BLaER1 treated with 17β-estradiol and CSF1 and Interleukin-3, amounts not matched to agents 10 nM and 100 nM (cell line): ENCODE measurements at regions not wholly inside any gene's neighbourhood (a gene's known extent, or its start where the extent isn't known, plus 50 kb on each side); places are given as distances from the start of the nearest gene placed in this dataset.

Source experiments
- H3K27ac ChIP-seq, 11 experiments: shearing (Covaris generic); formaldehyde crosslinking; 2 replicates each; pipeline ENCODE4 v1.8.1; 2022
- H3K27me3 ChIP-seq, 11 experiments: shearing (Covaris generic); formaldehyde crosslinking; 2 replicates each; pipeline ENCODE4 v1.8.1; 2022
- H3K36me3 ChIP-seq, 11 experiments: shearing (Covaris generic); formaldehyde crosslinking; 2 replicates each; pipeline ENCODE4 v1.8.1; 2022
- H3K4me1 ChIP-seq, 10 experiments: shearing (Covaris generic); formaldehyde crosslinking; 2 replicates each; pipeline ENCODE4 v1.8.1; 2022
- H3K4me2 ChIP-seq, 11 experiments: shearing (Covaris generic); formaldehyde crosslinking; 2 replicates each; pipeline ENCODE4 v1.8.1; 2022
- H3K4me3 ChIP-seq, 10 experiments: shearing (Covaris generic); formaldehyde crosslinking; 2 replicates each; pipeline ENCODE4 v1.8.1; 2022
- H3K9ac ChIP-seq, 11 experiments: shearing (Covaris generic); formaldehyde crosslinking; 2 replicates each; pipeline ENCODE4 v1.8.1; 2022
- H3K9me3 ChIP-seq, 11 experiments: shearing (Covaris generic); formaldehyde crosslinking; replicated peaks in 1 of 11; 2 replicates each; pipeline ENCODE4 v1.8.1; 2022
- H4K20me1 ChIP-seq, 11 experiments: shearing (Covaris generic); formaldehyde crosslinking; 2 replicates each; pipeline ENCODE4 v1.8.1; 2022
- Cebpa-rat ChIP-seq, 11 experiments: shearing (Covaris generic); IDR thresholded peaks; 2 replicates each; pipeline ENCODE4 v1.8.1; 2022

- H3K27ac ChIP-seq: no peak overlapping the region
- H3K9ac ChIP-seq: no peak overlapping the region
- no peak for TF ChIP-seq Cebpa-rat (IDR thresholded peaks at IDR 0.05)
- H3K9me3 ChIP-seq: no peaks in the 10 kb centered on the region
- H3K36me3 ChIP-seq: no peaks in the 10 kb centered on the region
- H3K4me1 ChIP-seq: peaks cover 7 to 20% (median 18%) of the 10 kb centered on the region in 10 experiments; a peak in 19 of 20 replicates
- no peaks in the 10 kb centered on the region for H3K27me3 ChIP-seq
- no peak overlapping the region for H3K4me2 ChIP-seq
- H4K20me1 ChIP-seq: no peaks in the 10 kb centered on the region
- H3K4me3 ChIP-seq: no peak overlapping the region
These were observed 95.1 kb upstream of the SLC35G4 start for GRCh38 chr18:11514267-11514666.

DNA sequence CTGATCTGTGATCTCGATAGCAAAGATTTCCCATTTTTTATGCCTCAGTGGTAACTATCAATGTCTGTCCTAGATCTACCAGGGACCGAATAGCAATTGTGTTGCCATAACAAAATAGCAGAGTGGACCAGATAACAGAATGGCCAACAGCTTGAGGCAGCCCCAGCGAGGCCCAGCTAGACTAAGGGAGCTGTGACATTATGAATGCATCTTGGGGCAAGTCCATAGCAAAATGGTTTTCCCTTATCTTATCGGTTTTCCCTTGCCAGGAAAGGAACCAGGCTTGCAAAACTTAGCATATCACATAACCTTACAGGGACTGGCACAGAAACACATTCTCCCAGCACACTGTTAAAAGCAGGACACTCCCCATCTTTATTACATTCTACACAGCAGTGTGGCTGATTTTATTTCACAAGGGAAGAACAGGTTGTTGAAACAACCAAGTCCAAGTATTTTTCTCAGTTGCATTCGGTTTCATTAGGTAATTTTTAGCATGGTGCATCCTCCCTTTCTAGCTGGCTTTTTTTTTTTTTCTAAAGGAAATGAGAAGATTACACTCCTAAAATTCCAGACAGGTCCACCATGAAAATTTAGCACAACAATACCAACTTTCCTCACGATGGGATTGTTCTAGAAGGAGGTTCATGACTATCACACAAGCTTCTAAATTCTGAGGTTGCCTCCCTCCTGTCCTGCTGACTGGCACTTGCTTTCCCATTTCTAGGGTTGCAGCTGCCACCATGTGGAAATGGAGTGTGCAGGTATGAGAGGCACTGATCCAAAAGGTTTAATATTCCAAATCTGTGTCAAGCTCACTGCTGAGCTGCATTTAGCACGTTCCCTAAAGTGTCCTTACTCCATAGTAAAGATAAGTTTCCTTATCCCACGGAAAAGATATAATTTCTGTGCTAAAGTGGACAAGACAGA lies 97.0 kb upstream of the SLC35G4 start:
- Histone ChIP-seq H3K9ac (peak overlapping the region in 5 of 11 experiments; percentile 1 to 45 (median 26); a peak in 5 of 22 replicates), H3K9me3 (no peaks in the 10 kb centered on the region), H3K4me2 (peak overlapping the region; percentile 42 to 70 (median 61); a peak in 20 of 22 replicates), H3K4me3 (no peak overlapping the region), H4K20me1 (no peaks in the 10 kb centered on the region), H3K36me3 (no peaks in the 10 kb centered on the region), H3K27ac (peak overlapping the region in 7 of 11 experiments; percentile 18 to 59 (median 42); a peak in 13 of 22 replicates), H3K4me1 (peaks cover 7 to 20% (median 18%) of the 10 kb centered on the region in 10 experiments; a peak in 19 of 20 replicates), H3K27me3 (no peaks in the 10 kb centered on the region)
- TF ChIP-seq Cebpa-rat (IDR thresholded peaks at IDR 0.05): no peak

DNA sequence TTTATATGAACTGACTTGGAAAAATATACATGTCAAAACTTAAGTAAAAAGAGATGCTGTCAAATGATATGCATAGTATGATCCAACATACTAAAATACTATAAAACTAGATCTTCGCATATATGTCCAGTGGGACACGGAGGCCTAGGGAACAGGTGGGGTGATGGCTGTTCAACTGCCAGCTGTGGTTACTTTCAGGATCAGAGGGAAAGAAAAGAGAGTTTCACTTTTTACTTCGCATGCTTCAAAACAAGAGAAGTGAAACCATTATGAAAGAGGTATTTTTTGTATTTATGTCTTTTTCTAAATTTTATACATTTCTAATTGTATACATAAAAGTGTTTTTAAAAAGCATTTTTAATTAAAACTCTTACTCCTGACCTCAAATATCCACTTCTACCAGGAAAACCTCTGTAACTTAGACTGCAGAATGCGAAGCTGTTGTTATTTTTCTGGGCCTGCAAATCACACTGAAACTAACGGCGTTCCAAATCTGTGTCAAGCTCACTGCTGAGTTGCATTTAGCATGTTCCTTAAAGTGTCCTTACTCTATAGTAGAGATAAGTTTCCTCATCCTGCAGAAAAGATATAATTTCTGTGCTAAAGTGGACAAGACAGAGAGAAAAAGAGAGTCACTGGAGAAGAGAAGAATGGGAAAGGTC lies 97.8 kb upstream of the SLC35G4 start:
- no peaks in the 10 kb centered on the region for H3K27me3 ChIP-seq
- no peak overlapping the region for H3K4me3 ChIP-seq
- peaks cover 7 to 20% (median 18%) of the 10 kb centered on the region in 10 experiments; a peak in 19 of 20 replicates for H3K4me1 ChIP-seq
- H3K4me2 ChIP-seq: peak overlapping the region; percentile 42 to 70 (median 61); a peak in 20 of 22 replicates
- no peaks in the 10 kb centered on the region for H3K9me3 ChIP-seq
- H3K9ac ChIP-seq: peak overlapping the region in 5 of 11 experiments; percentile 1 to 45 (median 26); a peak in 5 of 22 replicates
- H4K20me1 ChIP-seq: no peaks in the 10 kb centered on the region
- H3K36me3 ChIP-seq: no peaks in the 10 kb centered on the region
- peak overlapping the region in 7 of 11 experiments; percentile 18 to 59 (median 42); a peak in 13 of 22 replicates for H3K27ac ChIP-seq
- TF ChIP-seq Cebpa-rat (IDR thresholded peaks at IDR 0.05): no peak

- Histone ChIP-seq H3K36me3 (no peaks in the 10 kb centered on the region), H4K20me1 (no peaks in the 10 kb centered on the region; a peak in 1 of 22 replicates), H3K27ac (no peak overlapping the region), H3K27me3 (no peaks in the 10 kb centered on the region), H3K9me3 (no peaks in the 10 kb centered on the region), H3K4me1 (peaks cover 2 to 13% (median 10%) of the 10 kb centered on the region in 10 experiments; a peak in 18 of 20 replicates), H3K9ac (no peak overlapping the region), H3K4me3 (no peak overlapping the region), H3K4me2 (no peak overlapping the region)
- no peak for TF ChIP-seq Cebpa-rat (IDR thresholded peaks at IDR 0.05)
These were observed 102.5 kb upstream of the SLC35G4 start for GRCh38 chr18:11506856-11507255.

DNA sequence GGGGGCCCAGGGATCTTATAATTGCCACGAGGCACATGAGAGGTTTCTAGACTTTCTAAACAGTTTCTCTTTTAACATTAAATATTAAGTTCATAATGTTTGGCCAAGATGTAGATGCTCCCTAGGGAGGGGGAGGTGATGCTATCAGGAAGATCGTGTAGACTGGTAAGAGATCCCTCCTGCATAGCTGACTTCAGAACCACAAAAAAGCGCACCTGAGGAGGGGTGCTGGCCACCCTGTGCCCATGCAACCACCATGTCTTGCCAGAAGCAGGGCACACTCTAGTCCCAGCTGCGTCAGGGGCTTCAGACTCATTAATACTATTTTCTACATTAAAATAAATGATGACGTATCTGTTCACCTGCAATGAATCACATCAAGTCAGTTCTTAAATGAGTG lies 103.4 kb upstream of the SLC35G4 start:
- no peak overlapping the region for H3K27ac ChIP-seq

GRCh38 chr18:11504962-11505361 lies 104.4 kb upstream of the SLC35G4 start:
- H3K4me2 ChIP-seq: no peak overlapping the region
- peaks cover 15 to 18% (median 17%) of the 10 kb centered on the region in 10 experiments for H3K4me1 ChIP-seq
- H3K9me3 ChIP-seq: no peaks in the 10 kb centered on the region
- no peak overlapping the region for H3K4me3 ChIP-seq
- no peak for TF ChIP-seq Cebpa-rat (IDR thresholded peaks at IDR 0.05)
- H3K27me3 ChIP-seq: no peaks in the 10 kb centered on the region
- no peak overlapping the region for H3K9ac ChIP-seq
- H3K27ac ChIP-seq: no peak overlapping the region
- no peaks in the 10 kb centered on the region for H3K36me3 ChIP-seq
- no peaks in the 10 kb centered on the region; a peak in 1 of 22 replicates for H4K20me1 ChIP-seq

More for the DNA sequence above, 103.4 kb upstream of the SLC35G4 start:
- Histone ChIP-seq H3K4me1 (peaks cover 6 to 12% (median 8%) of the 10 kb centered on the region in 10 experiments), H3K9me3 (no peaks in the 10 kb centered on the region), H3K9ac (no peak overlapping the region), H4K20me1 (no peaks in the 10 kb centered on the region; a peak in 1 of 22 replicates), H3K36me3 (no peaks in the 10 kb centered on the region), H3K4me2 (no peak overlapping the region), H3K27me3 (no peaks in the 10 kb centered on the region), H3K4me3 (no peak overlapping the region)
- TF ChIP-seq Cebpa-rat (IDR thresholded peaks at IDR 0.05): no peak

DNA sequence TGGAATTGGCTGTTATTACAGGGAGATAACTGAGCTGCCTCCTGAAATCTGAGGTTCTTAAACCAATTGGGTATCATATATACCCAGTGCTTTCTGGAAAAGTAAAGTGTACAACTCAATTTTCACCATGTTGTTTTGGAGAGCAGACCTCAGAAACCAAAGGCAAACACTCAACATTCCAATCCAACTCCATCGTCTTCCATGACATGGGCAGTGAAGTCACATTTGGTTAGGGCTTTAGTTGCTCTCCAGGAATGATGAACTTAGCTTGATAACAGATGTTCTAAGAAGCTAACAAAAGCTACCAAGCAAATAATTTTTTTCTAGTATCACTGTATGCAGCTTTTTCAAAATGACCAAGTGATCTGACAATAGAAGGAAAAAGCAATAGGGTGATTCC lies 107.0 kb upstream of the SLC35G4 start:
- Histone ChIP-seq H3K4me3 (no peak overlapping the region), H3K36me3 (no peaks in the 10 kb centered on the region), H3K4me2 (no peak overlapping the region), H3K9me3 (no peaks in the 10 kb centered on the region), H3K27ac (no peak overlapping the region), H3K4me1 (peaks cover 19 to 43% (median 36%) of the 10 kb centered on the region in 10 experiments), H3K9ac (no peak overlapping the region), H4K20me1 (no peaks in the 10 kb centered on the region; a peak in 1 of 22 replicates), H3K27me3 (no peaks in the 10 kb centered on the region)
- no peak for TF ChIP-seq Cebpa-rat (IDR thresholded peaks at IDR 0.05)

- Histone ChIP-seq H3K36me3 (no peaks in the 10 kb centered on the region), H3K27ac (no peak overlapping the region), H3K4me2 (peak overlapping the region; percentile 22 to 78 (median 55); a peak in 18 of 22 replicates), H3K27me3 (no peaks in the 10 kb centered on the region), H3K9me3 (no peaks in the 10 kb centered on the region), H3K4me1 (peaks cover 19 to 48% (median 37%) of the 10 kb centered on the region in 10 experiments), H3K9ac (no peak overlapping the region), H3K4me3 (no peak overlapping the region), H4K20me1 (no peaks in the 10 kb centered on the region; a peak in 1 of 22 replicates)
- TF ChIP-seq Cebpa-rat (IDR thresholded peaks at IDR 0.05): no peak
These were observed 108.0 kb upstream of the SLC35G4 start for GRCh38 chr18:11501352-11501751.
